B cell (primary cell): ENCODE measurements at regions not wholly inside any gene's neighbourhood (a gene's known extent, or its start where the extent isn't known, plus 50 kb on each side); places are given as distances from the start of the nearest gene placed in this dataset.

ENCODE experiments used
- ATAC-seq: fragments of 200-7000 bp; cut with Tn5 transposase; one replicate; pipeline ENCODE4 v1.10.0; 2021; ENCODE audit warnings: low read depth, mild to moderate bottlenecking, moderate number of reproducible peaks, moderate library complexity
- CTCF ChIA-PET: fragments of 350-600 bp; sonication (Branson Sonifier 250); formaldehyde crosslinking; loops from one replicate; lab custom pipeline; 2021; ENCODE audit warnings: antibody characterized with exemption, inconsistent platforms; lab: Charles Lee
- POLR2A ChIA-PET: fragments of 350-600 bp; sonication (Branson Sonifier 250); formaldehyde crosslinking; loops from one replicate; lab custom pipeline; 2021; ENCODE audit warnings: antibody characterized with exemption; lab: Charles Lee
- DNase-seq: peaks from one replicate; pipeline ENCODE4 v3.0.0; 2013
- H2AFZ ChIP-seq: 2 replicates; pipeline ENCODE4 v1.6.1; 2012; ENCODE audit warnings: mild to moderate bottlenecking, low read depth, low read length; ENCODE audit not compliant: insufficient read depth, poor library complexity, severe bottlenecking
- H3K27ac ChIP-seq, 2 donors: 1 replicate in 1 of 2; 2 replicates in 1 of 2; pipeline ENCODE4 v1.5.1; 2012 to 2013; ENCODE audit warnings: low read length in 2 of 2, mild to moderate bottlenecking in 2 of 2, moderate library complexity in 1 of 2
- H3K27me3 ChIP-seq, 4 experiments: fragments of 200-600 bp in 1 of 4; sonication (generic) in 1 of 4; replicated peaks in 1 of 4; 1 replicate in 2 of 4; 2 replicates in 2 of 4; pipeline versions ENCODE4 v1.6.1 to v1.7.0; 2013 to 2016; ENCODE audit warnings: low read length in 3 of 4, mild to moderate bottlenecking in 2 of 4, mixed read lengths in 1 of 4, moderate library complexity in 1 of 4; ENCODE audit not compliant: insufficient read depth in 4 of 4, control insufficient read depth in 3 of 4; ENCODE audit errors: control extremely low read depth in 1 of 4
- H3K36me3 ChIP-seq, 2 experiments: replicated peaks in 1 of 2; 1 replicate in 1 of 2; 2 replicates in 1 of 2; pipeline versions ENCODE4 v1.6.1 to v1.7.1; 2013; ENCODE audit warnings: low read length in 1 of 2; ENCODE audit not compliant: insufficient read depth in 2 of 2, control insufficient read depth in 1 of 2; ENCODE audit errors: control extremely low read depth in 1 of 2, extremely low read depth in 1 of 2
- H3K4me1 ChIP-seq, 2 donors: fragments of 200-600 bp in 1 of 2; sonication (generic) in 1 of 2; 1 replicate in 1 of 2; 2 replicates in 1 of 2; pipeline versions ENCODE4 v1.5.1 to v1.6.1; 2013 to 2017; ENCODE audit warnings: low read length in 2 of 2; ENCODE audit not compliant: control insufficient read depth in 2 of 2, insufficient read depth in 2 of 2
- H3K4me2 ChIP-seq: replicated peaks from 2 replicates; pipeline ENCODE3; 2012; ENCODE audit warnings: mild to moderate bottlenecking, low read depth, low read length; ENCODE audit not compliant: poor library complexity, severe bottlenecking
- H3K4me3 ChIP-seq, 5 experiments: fragments of 200-600 bp in 1 of 5; sonication (generic) in 1 of 5; 1 replicate in 3 of 5; 2 replicates in 2 of 5; pipeline versions ENCODE4 v1.5.1 to v1.7.0; 2011 to 2016; ENCODE audit warnings: low read length in 4 of 5, mild to moderate bottlenecking in 4 of 5, low read depth in 2 of 5, control low read depth in 1 of 5, moderate library complexity in 1 of 5; ENCODE audit not compliant: insufficient read depth in 1 of 5; ENCODE audit errors: control extremely low read depth in 1 of 5, extremely low read depth in 1 of 5
- H3K79me2 ChIP-seq: fragments of 200-600 bp; sonication (generic); one replicate; pipeline ENCODE4 v1.6.0; 2016; ENCODE audit warnings: low read length; ENCODE audit not compliant: control insufficient read depth, insufficient read depth
- H3K9ac ChIP-seq: fragments of 200-600 bp; sonication (generic); 2 replicates; pipeline ENCODE4 v1.6.1; 2017; ENCODE audit warnings: mild to moderate bottlenecking, low read length, moderate library complexity
- H3K9me3 ChIP-seq, 3 donors: one replicate each; pipeline versions ENCODE4 v1.6.1 to v1.7.1; 2013; ENCODE audit warnings: low read length in 2 of 3; ENCODE audit not compliant: control insufficient read depth in 2 of 3, insufficient read depth in 1 of 3; ENCODE audit errors: control extremely low read depth in 1 of 3
- H4K20me1 ChIP-seq: 2 replicates; pipeline ENCODE4 v1.6.0; 2012; ENCODE audit warnings: mild to moderate bottlenecking, low read length; ENCODE audit not compliant: insufficient read depth, control insufficient read depth, poor library complexity, severe bottlenecking
- H3K27ac Mint-ChIP-seq: one replicate; pipeline ENCODE4 v1.8.0; 2021; ENCODE audit warnings: mixed read lengths
- H3K27me3 Mint-ChIP-seq: one replicate; pipeline ENCODE4 v1.8.0; 2021; ENCODE audit warnings: mixed read lengths
- H3K4me1 Mint-ChIP-seq: one replicate; pipeline ENCODE4 v1.8.0; 2021; ENCODE audit warnings: mixed read lengths
- H3K4me3 Mint-ChIP-seq: one replicate; pipeline ENCODE4 v1.8.0; 2021; ENCODE audit warnings: mixed read lengths
- H3K9me3 Mint-ChIP-seq: one replicate; pipeline ENCODE4 v1.8.0; 2022; ENCODE audit warnings: mixed read lengths; ENCODE audit not compliant: insufficient read depth
- EZH2 ChIP-seq: IDR thresholded peaks from 2 replicates; pipeline ENCODE4 v1.6.1; 2012; ENCODE audit warnings: borderline replicate concordance, low read depth, mild to moderate bottlenecking, moderate library complexity, low read length; ENCODE audit not compliant: insufficient read depth, poor library complexity, severe bottlenecking
- WGBS: methylation state at CpG from one replicate; pipeline ENCODE4 v1.1.5; 2013; ENCODE audit warnings: missing lambda C conversion rate; ENCODE audit not compliant: insufficient coverage; 5-methylcytosine and 5-hydroxymethylcytosine counted together
- intact Hi-C: fragments of 100-400 bp; cut with micrococcal nuclease; formaldehyde crosslinking; loops from one replicate; pipeline ENCODE4 v1.10.0; 2022
- TF ChIP-seq, protein P1 (sequence below): fragments of 200-600 bp; IDR thresholded peaks from one replicate; pipeline ENCODE4 v1.8.0; 2022; ENCODE audit warnings: antibody characterized with exemption, mild to moderate bottlenecking

DNA sequence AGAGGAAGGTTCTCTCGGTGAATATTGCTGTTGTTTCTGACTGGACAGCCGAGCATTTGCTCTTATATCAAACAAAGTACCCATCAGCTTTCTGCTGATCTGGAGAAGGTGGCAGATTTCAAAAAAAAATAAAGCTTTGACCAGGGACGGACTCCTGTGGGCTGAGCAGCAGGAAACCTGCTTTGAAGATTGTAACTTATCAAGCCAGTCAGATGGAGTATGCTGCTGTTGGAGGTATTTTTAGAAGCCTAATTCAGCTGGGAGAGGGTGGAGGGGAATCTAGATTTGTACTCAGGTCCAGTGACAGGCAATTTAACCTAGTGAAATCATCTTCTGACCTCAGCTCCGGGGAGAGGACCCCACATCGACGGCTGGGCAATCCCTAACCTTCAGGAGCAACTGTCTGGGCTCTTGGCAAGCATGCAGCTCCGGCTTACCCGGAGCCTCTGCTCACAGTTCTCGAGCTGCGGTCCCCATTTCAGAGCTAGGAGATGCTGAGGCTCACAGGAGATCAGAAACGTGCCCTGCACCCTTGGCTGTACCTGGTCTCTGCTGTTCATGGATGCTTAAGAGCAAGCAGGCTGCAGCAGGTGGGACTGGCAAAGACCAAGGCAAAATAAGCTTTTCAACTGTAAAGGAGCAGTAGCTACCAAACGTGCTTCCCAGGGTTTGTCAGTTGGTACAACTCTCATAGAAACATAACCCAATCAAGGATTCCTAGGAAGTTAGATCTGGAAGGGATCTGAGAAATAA, 89.3 kb upstream of the ST8SIA2 start:
- no peaks in the 10 kb centered on the region for H3K79me2 ChIP-seq
- H3K36me3 ChIP-seq = no peaks in the 10 kb centered on the region
- ATAC-seq (no peak), DNase-seq (no peak)
- intact Hi-C loops = no loop called here
- peaks cover 12% of the 10 kb centered on the region for H3K27me3 Mint-ChIP-seq
- H3K27me3 ChIP-seq = peaks cover 0 to 3% (median 0%) of the 10 kb centered on the region in 4 experiments
- no peak overlapping the region for H3K4me3 Mint-ChIP-seq
- ChIA-PET POLR2A (no interaction called here), CTCF (no interaction called here)
- H3K9me3 ChIP-seq = no peaks in the 10 kb centered on the region
- no peak overlapping the region for H3K27ac ChIP-seq
- H3K4me1 ChIP-seq = no peaks in the 10 kb centered on the region
- no peak overlapping the region for H2AFZ ChIP-seq
- H3K27ac Mint-ChIP-seq = no peak overlapping the region
- H3K4me2 ChIP-seq = no peak overlapping the region
- H3K4me3 ChIP-seq = no peak overlapping the region
- H4K20me1 ChIP-seq = no peaks in the 10 kb centered on the region
- no peak overlapping the region for H3K9ac ChIP-seq
- 26% methylated on average over 9 of the region's 12 CpGs for WGBS
- H3K4me1 Mint-ChIP-seq = peaks cover 4% of the 10 kb centered on the region
- H3K9me3 Mint-ChIP-seq = peaks cover 3% of the 10 kb centered on the region
- TF ChIP-seq EZH2 = no peak
- TF ChIP-seq, protein P1, sequence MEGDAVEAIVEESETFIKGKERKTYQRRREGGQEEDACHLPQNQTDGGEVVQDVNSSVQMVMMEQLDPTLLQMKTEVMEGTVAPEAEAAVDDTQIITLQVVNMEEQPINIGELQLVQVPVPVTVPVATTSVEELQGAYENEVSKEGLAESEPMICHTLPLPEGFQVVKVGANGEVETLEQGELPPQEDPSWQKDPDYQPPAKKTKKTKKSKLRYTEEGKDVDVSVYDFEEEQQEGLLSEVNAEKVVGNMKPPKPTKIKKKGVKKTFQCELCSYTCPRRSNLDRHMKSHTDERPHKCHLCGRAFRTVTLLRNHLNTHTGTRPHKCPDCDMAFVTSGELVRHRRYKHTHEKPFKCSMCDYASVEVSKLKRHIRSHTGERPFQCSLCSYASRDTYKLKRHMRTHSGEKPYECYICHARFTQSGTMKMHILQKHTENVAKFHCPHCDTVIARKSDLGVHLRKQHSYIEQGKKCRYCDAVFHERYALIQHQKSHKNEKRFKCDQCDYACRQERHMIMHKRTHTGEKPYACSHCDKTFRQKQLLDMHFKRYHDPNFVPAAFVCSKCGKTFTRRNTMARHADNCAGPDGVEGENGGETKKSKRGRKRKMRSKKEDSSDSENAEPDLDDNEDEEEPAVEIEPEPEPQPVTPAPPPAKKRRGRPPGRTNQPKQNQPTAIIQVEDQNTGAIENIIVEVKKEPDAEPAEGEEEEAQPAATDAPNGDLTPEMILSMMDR = no peak

DNA sequence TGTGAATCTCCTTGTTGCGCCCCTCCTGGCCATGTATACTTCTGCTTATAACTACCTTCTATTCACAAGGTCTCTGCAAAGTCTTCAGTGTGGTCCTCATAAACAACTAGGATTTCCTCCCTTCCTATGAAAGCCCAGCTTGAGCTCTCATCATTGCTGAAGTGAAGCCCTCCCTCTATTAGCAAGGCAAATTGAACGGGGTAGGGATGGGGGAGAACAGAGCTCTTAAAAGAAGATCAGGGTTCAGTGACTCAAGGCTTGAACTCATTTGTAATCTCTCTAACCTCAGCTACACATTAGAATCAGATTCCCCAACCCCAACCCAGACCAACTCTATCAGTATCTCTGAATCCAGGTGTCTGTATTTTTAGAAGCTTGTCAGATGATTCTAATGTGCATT, 88.3 kb upstream of the ST8SIA2 start:
- no peak for TF ChIP-seq EZH2
- TF ChIP-seq, protein P1 = no peak
- ATAC-seq (no peak), DNase-seq (no peak)
- Mint-ChIP-seq H3K27me3 (peaks cover 12% of the 10 kb centered on the region), H3K4me1 (peaks cover 4% of the 10 kb centered on the region), H3K27ac (no peak overlapping the region), H3K9me3 (peaks cover 3% of the 10 kb centered on the region), H3K4me3 (no peak overlapping the region)
- no peaks in the 10 kb centered on the region for H3K4me1 ChIP-seq
- ChIA-PET POLR2A (no interaction called here), CTCF (no interaction called here)
- no peaks in the 10 kb centered on the region for H3K36me3 ChIP-seq
- intact Hi-C loops = no loop called here
- no peak overlapping the region for H2AFZ ChIP-seq
- H3K4me3 ChIP-seq = no peak overlapping the region
- no peak overlapping the region for H3K9ac ChIP-seq
- H3K27ac ChIP-seq = no peak overlapping the region
- H3K79me2 ChIP-seq = no peaks in the 10 kb centered on the region
- H3K4me2 ChIP-seq = no peak overlapping the region
- peaks cover 0 to 3% (median 0%) of the 10 kb centered on the region in 4 experiments for H3K27me3 ChIP-seq
- no peaks in the 10 kb centered on the region for H3K9me3 ChIP-seq
- no peaks in the 10 kb centered on the region for H4K20me1 ChIP-seq
- WGBS = 100% methylated on average over 1 of the region's 2 CpGs
